ENCODE measurements at regions not wholly inside any gene's neighbourhood (a gene's known extent, or its start where the extent isn't known, plus 50 kb on each side); places are given as distances from the start of the nearest gene placed in this dataset.

DNA sequence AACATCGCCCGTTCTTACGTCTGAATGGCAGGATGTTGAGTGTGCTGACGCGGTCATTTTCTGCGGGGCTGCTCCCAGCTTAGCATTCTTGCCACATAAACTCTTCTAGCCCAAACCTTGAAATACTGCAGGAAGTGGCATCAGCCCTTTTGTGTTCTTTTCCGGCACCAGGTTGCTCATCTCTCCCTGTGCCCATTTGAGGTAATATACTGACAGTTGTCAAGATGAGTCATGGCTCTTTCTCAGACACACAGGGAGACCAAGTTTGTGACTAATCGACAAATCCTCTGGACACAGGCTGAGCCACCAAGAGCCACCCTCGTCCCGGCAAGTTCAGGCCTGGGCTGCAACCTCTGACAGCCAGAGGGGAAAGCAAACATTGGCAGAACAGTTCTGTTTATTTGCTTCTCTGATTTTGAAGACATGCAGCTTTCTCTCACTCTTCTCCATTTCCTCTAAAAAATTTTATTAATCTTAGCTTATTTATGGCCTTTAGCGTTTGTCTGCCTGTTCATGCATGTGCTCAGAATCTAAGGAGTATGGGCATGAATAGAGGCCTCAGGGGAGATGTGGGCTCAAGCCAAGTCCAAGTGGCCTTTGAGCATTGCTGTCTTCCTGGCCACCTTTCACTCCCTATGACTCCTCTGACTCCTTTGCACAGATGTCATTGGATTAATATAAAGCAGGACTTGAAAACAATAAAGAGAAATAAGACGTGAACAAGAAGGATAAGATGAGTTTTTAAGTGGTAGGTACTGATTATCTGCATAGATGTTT lies 328.2 kb upstream of the JAG1 start:
- DNase-seq, result peak; percentile 94

DNA sequence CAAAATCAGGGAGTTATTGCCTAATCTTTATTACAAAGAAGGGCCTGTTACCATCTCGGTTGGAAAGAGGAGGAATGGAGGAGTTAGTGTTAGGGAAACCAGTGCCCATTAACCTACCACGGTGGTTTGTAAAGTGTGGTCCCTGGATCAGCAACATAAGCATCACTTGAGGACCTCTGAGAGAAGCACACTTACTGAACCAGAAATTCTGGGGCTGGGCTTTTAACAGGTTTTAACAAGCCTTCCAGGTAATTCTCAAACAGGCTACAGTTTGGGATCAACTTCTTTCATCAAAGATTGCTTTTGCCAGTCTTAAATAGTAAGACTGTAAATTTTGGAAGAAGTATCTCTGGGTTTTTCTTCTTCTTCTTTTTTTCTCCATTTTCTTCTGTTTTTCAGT lies 329.5 kb upstream of the JAG1 start:
- no peak for DNase-seq

DNA sequence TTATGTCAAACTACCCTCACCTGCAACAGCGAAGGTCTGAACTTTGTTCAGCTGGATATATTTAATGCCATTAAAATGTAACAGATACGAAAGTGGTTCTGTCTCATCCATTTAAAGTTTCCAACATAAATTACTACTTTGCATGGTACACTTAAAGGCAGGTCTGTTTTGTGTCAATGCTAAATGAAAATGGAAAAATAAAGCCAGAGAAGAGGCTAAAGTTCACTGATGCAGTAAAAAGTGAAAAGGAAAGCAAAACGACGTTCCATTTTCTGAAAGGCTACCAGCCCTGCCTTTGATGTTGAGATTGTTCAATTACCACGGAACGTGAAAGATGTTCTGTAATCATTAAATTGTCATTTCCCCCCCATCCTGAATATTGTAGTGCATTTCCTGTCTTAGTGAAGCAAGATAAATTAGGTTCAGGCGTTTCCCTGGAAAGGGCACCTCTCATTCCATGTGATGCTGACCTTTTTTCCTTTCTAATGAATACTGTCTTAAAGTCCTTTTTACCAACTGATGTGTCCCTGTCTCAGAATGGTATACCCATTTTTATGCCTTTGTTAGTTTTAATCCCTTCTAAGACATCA lies 334.7 kb upstream of the JAG1 start:
- no peak for DNase-seq

DNA sequence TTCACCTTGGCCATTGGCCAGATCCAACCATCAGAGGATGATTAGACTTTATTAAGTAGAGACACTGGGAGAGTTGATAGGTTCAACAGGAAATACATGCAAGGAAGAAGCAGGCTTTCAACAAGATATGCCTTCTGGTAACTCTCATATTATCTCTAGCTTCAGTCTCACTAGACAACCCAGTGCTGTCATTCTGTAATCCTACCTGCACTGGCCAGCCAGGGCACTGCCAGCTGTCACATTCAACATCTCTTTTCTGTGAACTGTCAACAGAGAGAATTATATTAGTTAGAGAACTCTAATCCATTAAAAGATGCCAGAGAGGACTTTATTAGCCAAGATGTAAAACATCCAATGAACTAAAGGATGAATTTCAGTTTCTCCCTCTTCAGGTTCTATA lies 337.9 kb upstream of the JAG1 start:
- DNase-seq, result no peak

DNA sequence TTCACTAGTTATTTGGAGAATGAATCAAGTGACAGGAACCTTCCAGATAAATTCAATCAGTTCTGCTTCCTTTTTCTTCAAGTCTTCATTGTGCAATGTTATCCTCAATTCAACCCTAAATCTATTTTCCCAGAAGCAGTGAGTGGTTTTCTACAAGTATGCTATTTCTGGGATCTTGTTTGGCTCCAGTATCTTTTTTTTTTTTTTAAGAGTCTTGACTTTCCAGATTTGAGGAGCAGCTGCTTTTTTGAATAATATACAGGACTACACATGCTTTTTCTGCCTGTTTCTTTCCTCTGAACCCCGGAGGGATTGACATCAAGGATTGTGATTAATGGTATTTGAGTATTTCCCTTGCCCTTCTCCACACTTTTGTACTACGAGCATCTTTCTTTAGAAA lies 339.2 kb upstream of the JAG1 start:
- DNase-seq, result no peak

DNA sequence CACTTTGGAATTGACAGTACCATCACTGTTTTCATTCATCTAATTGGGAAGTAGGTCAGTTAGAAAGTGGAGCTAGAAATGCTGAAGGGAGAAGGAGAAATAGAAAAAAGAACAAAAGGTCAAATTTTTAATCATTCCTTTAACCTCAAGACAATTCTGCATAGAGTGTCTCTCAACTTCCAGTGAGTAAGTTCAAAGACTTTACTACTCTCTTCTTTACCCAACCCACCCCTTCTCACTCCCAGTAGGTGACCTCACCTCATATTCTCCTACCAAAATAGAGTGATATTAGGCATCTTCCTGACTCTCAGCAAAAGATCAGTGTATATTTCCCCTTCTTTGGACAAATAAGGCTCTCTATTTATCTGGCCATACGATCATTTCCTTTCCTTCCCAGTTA lies 340.0 kb upstream of the JAG1 start:
- no peak for DNase-seq

DNA sequence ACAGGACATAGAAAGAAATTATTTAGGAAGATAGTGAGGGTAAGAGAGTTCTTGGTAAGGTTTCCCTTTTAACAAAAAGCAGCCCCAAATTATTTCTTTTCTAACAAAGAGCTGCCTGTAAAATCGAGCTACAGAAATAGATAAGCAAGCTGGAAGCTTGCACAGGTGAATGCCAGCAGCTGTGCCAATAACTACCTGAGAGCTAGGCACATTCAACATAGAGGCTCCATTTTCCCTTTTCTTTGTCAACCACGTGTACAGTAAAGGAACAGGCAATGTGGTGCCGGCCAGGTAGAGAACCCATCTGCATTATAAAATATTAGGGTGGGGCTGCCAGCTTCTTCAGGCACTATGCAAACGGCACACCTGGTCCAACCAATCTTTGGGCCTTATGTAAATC lies 341.6 kb upstream of the JAG1 start:
- DNase-seq, result no peak

DNA sequence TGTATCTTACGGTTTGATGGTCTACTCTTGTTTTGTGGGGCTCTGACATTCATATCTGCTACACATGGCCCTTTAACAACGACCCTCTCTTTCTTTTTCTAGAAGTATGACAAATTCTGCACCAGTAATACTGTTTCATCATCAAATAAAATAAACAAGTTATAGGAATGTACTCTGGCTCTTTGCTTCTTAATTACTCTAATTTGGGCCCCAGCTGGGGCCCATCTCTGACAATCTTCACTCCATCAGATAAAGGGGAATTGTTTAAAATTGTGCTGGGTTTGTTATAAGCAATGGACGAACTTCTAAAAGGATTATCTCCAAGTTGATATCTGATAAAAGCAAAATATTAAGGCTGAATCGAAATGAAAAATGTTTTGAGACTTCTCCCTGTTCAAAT lies 343.6 kb upstream of the JAG1 start:
- DNase-seq, result no peak

DNA sequence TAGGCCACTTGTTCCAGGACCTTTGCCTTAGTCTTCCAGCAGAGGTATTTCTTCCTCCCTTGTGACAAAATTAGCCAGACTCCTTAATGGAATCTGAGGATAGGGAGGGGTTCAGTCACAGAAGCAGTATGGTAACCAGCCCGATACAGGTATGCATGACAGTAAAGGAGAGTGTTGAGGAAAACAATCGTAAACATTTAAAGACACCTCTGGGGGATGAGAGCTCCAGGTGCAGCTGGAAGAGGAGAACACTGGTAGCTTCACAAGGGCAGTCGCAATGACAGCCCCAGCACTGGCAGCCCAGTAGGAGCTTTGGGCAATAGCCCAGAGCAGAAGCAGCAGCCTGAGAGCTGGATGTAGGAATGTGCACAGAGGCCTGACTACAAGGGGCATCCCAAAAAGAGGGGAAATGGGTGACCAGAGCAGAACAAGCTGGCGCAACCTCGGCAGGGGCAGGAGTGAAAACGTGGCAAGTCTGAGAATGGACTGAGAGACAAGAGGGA lies 344.9 kb upstream of the JAG1 start:
- no peak for DNase-seq

DNA sequence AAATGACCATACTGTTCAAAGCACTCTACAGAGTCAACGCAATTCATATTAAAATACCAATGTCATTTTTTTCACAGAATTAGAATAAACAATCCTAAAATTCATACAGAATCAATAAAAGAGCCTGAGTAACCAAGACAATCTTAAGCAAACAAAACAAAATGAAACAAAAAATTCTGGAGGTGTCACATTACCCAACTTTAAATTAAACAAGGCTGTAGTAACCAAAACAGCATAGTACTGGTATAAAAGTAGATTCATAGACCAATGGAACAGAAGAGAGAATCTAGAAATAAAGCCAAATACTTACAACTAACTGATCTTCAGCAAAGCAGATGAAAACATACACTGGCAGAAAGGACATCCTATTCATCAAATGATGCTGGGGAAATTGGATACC lies 346.9 kb upstream of the JAG1 start:
- DNase-seq, result no peak

DNA sequence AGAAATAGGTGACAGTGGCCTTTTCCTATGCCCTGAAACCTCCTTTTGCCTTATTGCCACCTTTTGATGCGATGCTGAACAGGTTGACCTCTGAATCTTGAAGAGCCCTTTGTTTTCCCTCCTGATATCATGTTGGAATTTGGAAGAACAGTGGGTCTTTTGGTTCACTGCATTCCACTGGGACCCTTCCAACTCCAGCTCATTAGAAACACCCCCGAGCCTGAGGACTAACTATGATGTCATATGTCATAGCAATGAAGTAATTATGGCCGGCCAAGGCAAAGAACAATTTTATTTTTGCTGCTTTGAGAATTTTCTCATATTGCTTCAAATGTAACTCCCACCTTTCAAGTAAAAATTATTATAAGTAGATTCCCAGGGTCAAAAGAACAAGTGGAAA lies 353.4 kb upstream of the JAG1 start:
- DNase-seq, result no peak

DNA sequence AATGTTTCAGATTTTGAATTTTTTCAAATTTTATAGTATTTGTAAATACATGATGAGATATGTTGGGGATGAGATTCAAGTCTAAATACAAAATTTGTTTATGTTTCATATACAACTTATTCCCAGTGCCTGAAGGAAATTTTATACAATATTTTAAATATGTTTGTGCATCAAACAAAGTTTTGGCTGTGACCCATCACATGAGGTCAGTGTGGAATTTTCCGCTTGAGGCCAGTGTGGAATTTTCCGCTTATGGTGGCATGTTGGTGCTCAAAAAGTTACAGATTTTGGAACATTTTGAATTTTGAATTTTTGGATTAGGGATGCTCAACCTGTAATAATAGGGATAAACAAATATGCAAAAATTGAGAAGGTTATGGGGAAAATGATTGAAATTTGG lies 356.6 kb upstream of the JAG1 start:
- no peak for DNase-seq

DNA sequence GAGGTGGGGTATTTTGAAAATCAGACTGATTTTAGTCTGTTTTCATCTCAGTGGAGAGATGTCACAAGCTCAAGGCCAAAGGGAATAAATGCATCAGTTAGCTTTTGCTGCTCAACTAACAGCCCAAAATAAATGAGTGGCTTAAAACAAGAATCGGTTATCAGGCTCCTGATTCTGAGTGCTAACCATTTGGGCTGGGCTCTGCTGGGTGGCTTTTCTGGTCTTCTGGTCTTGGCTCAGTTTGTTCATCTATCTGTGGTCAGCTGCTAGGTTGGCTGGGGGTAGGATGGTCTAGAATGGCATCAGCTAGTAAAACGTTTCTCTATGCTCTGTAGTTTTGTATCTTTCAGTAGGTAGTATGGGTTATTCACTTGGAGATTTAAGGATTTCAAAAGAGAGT lies 357.5 kb upstream of the JAG1 start:
- DNase-seq, result no peak

DNA sequence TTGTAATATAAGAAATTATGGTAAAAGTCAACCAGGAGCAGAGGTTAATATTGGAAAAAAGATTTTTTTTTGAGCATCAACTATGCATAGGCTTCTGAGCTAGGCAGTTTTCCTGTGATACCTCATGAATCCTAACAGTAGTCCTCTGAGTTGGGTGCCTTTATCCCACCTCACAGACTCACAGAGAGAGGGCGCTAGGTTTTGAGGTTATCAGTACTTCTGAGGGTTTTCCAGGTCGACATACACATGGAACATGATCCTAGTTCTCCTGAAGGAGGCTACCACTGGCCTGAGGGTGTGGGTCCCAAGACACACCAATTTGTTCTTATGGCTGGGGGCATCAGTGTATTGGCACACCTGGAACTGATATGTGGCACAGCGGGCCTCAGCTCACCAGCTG lies 358.8 kb upstream of the JAG1 start:
- no peak for DNase-seq

DNA sequence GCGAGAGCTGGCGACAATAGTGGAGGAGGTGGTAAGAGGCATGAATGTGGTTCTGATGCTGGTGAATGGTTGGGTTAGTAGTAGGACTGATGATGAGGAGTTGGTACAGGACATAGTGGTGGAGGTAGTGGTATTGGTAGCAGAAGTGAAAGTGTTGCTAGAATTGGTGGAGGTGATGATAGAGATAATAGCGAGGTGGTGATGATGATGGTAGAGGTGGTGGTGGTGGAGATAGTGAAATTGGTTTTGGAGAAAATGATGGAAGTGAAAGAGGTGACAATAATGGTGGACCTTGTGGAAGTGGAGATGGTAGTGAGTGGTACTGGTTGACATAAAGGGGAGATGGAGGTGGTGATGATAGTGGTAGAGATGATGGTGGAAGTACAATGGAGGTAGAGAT lies 360.2 kb upstream of the JAG1 start:
- no peak for DNase-seq

DNA sequence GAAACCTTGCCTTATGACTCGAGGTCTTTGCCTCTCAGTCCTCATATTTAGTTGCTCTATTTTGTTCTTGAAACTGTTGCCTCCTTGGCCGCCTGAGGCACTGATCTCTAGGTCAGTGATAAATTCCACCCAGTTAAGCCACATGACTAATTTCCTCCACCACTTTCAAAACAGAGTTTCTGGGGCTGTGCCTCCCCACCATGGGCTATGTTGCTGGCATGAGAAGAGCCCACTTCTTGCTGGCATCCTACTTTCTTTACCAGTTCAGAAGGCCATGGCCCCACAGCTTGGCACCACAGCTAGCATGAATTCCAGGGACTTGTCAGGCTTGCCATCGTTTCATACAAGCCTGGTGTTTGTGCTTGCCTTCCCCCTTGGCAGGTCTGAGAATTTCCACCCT lies 361.4 kb upstream of the JAG1 start:
- DNase-seq, result no peak

DNA sequence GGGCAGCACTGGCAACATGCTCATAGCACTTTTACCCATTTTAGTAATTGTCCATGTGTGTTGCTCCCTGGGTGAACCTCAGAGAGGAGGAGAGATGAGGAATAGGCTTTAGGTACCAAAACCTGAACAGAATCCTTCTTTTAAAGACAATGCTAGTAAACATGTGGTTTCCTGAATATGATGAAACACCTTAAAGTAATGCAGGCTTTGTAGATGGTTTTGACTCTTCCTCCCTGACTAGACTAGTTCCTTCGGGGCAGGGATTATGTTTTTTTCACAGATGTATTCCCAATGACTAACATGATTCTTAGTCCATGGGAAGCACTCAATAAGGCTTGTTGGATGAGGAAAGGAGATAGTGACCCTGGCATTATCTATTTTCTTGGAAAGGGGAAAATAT lies 367.6 kb upstream of the JAG1 start:
- no peak for DNase-seq

DNA sequence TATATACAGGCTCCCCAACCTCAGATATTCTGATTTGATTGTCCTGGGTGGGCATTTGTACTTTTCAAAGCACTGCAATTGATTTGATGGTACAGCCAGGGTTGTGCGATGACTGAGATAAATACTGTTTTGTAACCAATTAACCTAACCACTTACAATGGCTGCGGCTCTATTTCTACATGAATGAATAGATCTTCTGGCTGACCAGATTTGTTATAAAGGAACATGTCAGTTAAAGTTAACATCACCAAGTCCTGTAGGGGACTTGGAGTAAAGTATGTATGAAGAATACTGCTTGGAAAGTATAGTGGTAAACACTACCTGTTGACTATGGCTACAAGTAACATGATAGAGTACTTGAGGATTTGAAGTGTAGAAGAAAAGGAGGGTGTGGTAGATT lies 369.2 kb upstream of the JAG1 start:
- DNase-seq, result no peak

DNA sequence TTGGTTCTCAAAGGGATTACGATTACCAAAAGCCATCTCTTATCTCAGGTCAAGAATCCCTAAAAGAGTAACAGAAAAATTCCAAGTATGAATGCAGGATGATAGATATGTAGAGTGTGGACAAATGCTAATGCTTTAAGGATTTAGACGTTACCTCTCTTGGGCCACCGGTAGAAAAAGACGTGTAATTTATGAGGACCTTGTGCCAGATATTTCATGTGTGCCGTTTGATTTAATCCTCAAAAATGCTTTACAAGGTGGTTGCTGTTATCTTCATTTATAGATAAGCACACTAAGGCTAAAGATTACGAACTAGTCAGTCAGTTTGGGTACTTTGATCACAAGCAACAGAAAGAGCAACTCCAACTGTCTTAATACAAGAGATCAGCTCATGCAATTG lies 370.8 kb upstream of the JAG1 start:
- DNase-seq, result no peak

DNA sequence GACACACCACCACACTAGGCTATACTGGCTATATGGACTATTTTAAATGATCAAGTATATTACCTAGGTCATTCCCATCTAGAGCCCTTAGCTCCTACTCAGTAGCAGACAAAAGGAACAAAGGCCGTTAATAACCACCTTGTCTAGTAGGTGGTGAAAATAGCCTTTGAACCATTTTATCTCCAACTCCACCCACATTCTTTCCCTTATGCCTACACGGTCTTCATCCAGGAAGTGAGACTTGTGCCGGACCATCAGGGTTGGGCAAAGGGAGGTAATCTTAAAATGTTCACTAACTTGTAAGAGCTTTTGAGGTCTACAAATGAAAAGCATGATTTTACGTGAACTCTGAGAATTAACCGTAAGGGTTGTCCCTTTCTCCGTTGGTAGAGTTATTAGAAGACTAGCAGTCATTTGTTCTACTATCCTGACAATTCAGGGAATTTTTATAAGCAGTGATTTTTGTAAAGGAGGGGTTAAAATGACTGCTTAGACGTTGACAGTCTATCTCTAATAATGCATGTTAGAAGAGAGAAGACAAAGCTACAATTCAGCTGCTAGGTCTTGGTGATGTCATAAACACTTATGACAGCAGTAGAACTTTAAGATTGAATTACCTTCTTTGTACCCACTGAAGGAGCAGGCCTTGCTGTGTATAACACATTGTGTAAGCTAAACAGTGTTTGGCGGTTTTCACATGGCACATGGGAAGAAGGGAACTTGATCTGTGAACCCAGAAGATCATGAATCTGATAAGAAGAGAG lies 371.8 kb upstream of the JAG1 start:
- DNase-seq, result no peak

DNA sequence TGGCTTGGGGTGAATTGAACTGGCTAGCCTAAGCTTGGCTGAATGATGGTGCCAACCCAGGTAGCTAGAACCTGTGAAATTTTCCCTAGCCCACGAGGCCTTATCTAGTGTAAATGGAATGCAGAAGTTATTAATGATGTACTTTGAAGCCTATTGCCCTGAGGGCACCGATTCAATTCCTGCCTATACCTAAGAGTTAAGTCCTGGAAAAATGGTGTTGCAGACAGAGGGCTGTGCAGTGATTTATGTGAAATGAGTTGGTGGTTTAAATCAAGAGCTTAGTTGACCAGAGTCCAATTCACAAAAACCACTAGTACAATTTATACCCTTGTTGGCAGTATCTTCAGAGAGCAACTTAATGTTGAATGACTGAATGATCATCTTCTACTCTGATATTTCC lies 373.8 kb upstream of the JAG1 start:
- no peak for DNase-seq

DNA sequence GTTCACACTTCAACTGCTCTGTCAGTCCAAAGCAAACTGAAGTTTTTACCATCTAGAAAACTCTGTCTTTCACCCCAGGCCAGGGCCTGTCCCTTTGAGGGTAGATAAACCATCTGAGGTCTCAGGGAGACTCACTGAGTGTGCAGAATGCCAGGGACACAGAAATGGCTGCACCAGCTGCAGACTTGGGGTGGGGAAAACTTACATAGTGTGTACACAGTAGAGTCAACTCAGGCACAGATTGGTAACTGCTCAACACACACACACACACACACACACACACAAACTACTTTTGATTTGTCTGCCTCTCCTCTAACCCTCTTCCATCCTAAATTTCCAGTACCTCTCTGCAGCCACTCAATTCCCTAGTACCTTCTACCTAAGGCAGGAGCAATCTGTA lies 374.9 kb upstream of the JAG1 start:
- DNase-seq, result no peak

DNA sequence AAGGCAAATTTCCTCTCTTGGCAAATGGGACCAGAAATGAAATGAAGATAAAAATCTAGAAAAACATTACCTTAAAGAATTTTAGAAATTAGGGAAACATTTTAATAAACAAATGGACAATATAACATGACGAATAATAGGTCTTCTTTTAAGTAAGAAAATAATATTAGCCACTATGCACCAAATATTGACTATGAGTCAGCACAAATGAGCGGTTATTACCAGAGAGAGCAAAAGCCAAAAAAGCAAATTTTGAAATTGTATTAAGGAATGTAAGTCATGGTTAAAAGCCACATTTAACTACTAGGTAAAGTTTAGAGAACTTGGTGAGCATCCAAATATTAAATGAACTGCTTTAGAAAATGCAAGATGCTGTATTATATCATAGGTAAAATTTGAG lies 376.6 kb upstream of the JAG1 start:
- DNase-seq, result no peak

DNA sequence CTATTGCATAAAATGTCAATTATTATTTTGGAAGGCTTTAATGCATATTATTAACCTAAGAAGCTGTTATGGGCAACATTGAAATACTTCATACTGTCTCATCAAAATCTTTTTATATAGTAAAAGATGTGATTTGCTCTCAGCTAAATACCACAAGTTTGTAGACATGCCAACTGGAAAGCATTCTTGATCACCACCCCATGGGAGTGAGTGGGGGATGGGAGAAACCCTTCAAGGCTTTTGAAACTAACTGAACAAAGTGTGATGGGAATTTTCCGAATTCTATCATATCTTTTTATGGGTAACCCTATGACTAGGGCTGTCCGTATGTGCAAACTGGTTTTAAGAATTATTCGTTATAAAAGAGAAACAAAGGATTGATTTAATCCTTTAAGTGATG lies 377.3 kb upstream of the JAG1 start:
- DNase-seq, result no peak
